WTC11 (cell line): ENCODE measurements at regions not wholly inside any gene's neighbourhood (a gene's known extent, or its start where the extent isn't known, plus 50 kb on each side); places are given as distances from the start of the nearest gene placed in this dataset.

Source experiments
- E2F1 ChIP-seq: sonication (generic); formaldehyde crosslinking; IDR thresholded peaks from 2 replicates; pipeline ENCODE4 v1.8.0; 2022; ENCODE audit warnings: mild to moderate bottlenecking, missing genetic modification reagents
- ETV6 ChIP-seq: sonication (generic); formaldehyde crosslinking; IDR thresholded peaks from 2 replicates; pipeline ENCODE4 v1.8.1; 2022; ENCODE audit warnings: mild to moderate bottlenecking, missing genetic modification reagents
- FOXP4 ChIP-seq: sonication (generic); formaldehyde crosslinking; IDR thresholded peaks from 2 replicates; pipeline ENCODE4 v1.8.0; 2022; ENCODE audit warnings: mild to moderate bottlenecking, missing genetic modification reagents
- HMGA2 ChIP-seq: fragments of 250-450 bp; sonication (Bioruptor Pico); IDR thresholded peaks from 2 replicates; pipeline ENCODE4 v1.4.0; 2021; ENCODE audit warnings: mild to moderate bottlenecking, moderate library complexity
- ZBTB43 ChIP-seq: sonication (generic); formaldehyde crosslinking; IDR thresholded peaks from 2 replicates; pipeline ENCODE4 v1.8.1; 2023; ENCODE audit warnings: mild to moderate bottlenecking, missing genetic modification reagents
- ZNF121 ChIP-seq: sonication (generic); formaldehyde crosslinking; IDR thresholded peaks from 2 replicates; pipeline ENCODE4 v1.8.0; 2023; ENCODE audit warnings: missing genetic modification reagents
- ZNF281 ChIP-seq: sonication (generic); formaldehyde crosslinking; IDR thresholded peaks from 2 replicates; pipeline ENCODE4 v1.8.0; 2023; ENCODE audit warnings: mild to moderate bottlenecking, missing genetic modification reagents
- ZNF671 ChIP-seq: fragments of 250-450 bp; sonication (Bioruptor Pico); IDR thresholded peaks from 2 replicates; pipeline ENCODE4 v1.8.0; 2021; ENCODE audit warnings: mild to moderate bottlenecking
- TF ChIP-seq, protein P1 (sequence below): fragments of 200-600 bp; IDR thresholded peaks from 2 replicates; pipeline ENCODE4 v1.8.0; 2022; ENCODE audit warnings: antibody characterized with exemption
- TF ChIP-seq, protein P2 (sequence below): sonication (generic); formaldehyde crosslinking; IDR thresholded peaks from 2 replicates; pipeline ENCODE4 v1.8.1; 2022; ENCODE audit warnings: low read depth, missing genetic modification reagents, borderline replicate concordance
- TF ChIP-seq, protein P3 (sequence below): sonication (generic); formaldehyde crosslinking; IDR thresholded peaks from 2 replicates; pipeline ENCODE4 v1.8.0; 2022; ENCODE audit warnings: mild to moderate bottlenecking, missing genetic modification reagents

GRCh38 chr10:43815181-43815885 is 166.7 kb upstream of the ZNF32 start:
- TF ChIP-seq, protein P1, sequence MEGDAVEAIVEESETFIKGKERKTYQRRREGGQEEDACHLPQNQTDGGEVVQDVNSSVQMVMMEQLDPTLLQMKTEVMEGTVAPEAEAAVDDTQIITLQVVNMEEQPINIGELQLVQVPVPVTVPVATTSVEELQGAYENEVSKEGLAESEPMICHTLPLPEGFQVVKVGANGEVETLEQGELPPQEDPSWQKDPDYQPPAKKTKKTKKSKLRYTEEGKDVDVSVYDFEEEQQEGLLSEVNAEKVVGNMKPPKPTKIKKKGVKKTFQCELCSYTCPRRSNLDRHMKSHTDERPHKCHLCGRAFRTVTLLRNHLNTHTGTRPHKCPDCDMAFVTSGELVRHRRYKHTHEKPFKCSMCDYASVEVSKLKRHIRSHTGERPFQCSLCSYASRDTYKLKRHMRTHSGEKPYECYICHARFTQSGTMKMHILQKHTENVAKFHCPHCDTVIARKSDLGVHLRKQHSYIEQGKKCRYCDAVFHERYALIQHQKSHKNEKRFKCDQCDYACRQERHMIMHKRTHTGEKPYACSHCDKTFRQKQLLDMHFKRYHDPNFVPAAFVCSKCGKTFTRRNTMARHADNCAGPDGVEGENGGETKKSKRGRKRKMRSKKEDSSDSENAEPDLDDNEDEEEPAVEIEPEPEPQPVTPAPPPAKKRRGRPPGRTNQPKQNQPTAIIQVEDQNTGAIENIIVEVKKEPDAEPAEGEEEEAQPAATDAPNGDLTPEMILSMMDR: no peak
- TF ChIP-seq ZNF121 (CRISPR knock-in tag) (no peak), FOXP4 (no peak), ZBTB43 (CRISPR knock-in tag) (no peak), ETV6 (CRISPR knock-in tag) (no peak), ZNF671 (CRISPR knock-in tag) (no peak), E2F1 (CRISPR knock-in tag) (no peak), ZNF281 (CRISPR knock-in tag) (no peak), HMGA2 (CRISPR knock-in tag) (no peak)
- TF ChIP-seq, protein P2, sequence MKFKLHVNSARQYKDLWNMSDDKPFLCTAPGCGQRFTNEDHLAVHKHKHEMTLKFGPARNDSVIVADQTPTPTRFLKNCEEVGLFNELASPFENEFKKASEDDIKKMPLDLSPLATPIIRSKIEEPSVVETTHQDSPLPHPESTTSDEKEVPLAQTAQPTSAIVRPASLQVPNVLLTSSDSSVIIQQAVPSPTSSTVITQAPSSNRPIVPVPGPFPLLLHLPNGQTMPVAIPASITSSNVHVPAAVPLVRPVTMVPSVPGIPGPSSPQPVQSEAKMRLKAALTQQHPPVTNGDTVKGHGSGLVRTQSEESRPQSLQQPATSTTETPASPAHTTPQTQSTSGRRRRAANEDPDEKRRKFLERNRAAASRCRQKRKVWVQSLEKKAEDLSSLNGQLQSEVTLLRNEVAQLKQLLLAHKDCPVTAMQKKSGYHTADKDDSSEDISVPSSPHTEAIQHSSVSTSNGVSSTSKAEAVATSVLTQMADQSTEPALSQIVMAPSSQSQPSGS (CRISPR knock-in tag): no peak
- TF ChIP-seq, protein P3, sequence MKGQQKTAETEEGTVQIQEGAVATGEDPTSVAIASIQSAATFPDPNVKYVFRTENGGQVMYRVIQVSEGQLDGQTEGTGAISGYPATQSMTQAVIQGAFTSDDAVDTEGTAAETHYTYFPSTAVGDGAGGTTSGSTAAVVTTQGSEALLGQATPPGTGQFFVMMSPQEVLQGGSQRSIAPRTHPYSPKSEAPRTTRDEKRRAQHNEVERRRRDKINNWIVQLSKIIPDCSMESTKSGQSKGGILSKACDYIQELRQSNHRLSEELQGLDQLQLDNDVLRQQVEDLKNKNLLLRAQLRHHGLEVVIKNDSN: no peak
